ENCODE measurements at regions not wholly inside any gene's neighbourhood (a gene's known extent, or its start where the extent isn't known, plus 50 kb on each side); places are given as distances from the start of the nearest gene placed in this dataset.

DNA sequence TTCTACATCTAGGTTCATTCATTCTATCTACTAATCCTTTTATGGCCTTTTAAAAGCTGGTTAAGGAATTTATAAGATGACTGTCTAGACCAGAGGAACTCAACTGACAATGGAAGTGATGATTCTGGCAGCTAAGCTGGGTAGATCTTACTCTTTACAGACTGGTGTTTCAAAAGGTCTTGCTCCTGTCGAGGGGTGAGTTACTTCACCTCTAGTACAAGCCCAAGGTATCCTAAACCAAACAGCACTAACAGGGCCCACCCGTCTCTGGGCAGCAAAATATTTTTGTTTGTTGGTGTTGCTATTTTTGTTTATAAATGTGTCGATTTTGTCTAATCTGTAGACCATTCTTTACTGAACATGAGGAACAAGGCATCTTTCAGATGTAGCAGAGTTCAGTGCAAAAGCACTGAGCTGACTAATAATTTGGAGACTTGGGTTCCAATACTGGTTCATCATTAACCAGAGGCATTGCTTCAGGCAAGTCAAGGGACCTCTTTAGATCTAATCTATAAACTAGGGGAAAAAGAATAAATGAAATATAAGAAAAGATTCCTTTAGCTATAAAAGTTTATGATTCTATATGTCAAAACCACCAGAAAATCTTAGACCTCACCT lies 90.3 kb upstream of the FRG1 start:
- TF ChIP-seq, protein P1, sequence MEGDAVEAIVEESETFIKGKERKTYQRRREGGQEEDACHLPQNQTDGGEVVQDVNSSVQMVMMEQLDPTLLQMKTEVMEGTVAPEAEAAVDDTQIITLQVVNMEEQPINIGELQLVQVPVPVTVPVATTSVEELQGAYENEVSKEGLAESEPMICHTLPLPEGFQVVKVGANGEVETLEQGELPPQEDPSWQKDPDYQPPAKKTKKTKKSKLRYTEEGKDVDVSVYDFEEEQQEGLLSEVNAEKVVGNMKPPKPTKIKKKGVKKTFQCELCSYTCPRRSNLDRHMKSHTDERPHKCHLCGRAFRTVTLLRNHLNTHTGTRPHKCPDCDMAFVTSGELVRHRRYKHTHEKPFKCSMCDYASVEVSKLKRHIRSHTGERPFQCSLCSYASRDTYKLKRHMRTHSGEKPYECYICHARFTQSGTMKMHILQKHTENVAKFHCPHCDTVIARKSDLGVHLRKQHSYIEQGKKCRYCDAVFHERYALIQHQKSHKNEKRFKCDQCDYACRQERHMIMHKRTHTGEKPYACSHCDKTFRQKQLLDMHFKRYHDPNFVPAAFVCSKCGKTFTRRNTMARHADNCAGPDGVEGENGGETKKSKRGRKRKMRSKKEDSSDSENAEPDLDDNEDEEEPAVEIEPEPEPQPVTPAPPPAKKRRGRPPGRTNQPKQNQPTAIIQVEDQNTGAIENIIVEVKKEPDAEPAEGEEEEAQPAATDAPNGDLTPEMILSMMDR (IDR thresholded peaks at IDR 0.05), result no peak
- no peak for ATAC-seq (ENCODE audit: poor library complexity)
- DNase-seq, result no peak
- Histone ChIP-seq H3K27ac (ENCODE audit: low read depth in 1 of 2, low read length in 2 of 2) (no peak overlapping the region), H3K4me3 (ENCODE audit: low read length) (no peak overlapping the region), H3K4me1 (ENCODE audit: insufficient read depth, low read length) (no peaks in the 10 kb centered on the region), H3K36me3 (ENCODE audit: insufficient read depth, low read length) (no peaks in the 10 kb centered on the region), H3K27me3 (ENCODE audit: control insufficient read depth in 1 of 2, insufficient read depth in 2 of 2, low read length in 2 of 2) (no peaks in the 10 kb centered on the region), H3K9me3 (ENCODE audit: control insufficient read depth in 1 of 2, insufficient read depth in 1 of 2, low read length in 2 of 2) (peaks cover 0 to 16% of the 10 kb centered on the region in 2 experiments)
- no peak overlapping the region for H3K27ac Mint-ChIP-seq
- ChIA-PET POLR2A (no interaction called here), CTCF (no interaction called here)
- H3K4me3 Mint-ChIP-seq, result no peak overlapping the region
- H3K36me3 Mint-ChIP-seq (ENCODE audit: low read depth), result peaks cover 8% of the 10 kb centered on the region
- H3K9me3 Mint-ChIP-seq, result peaks cover 8% of the 10 kb centered on the region
- H3K27me3 Mint-ChIP-seq, result no peaks in the 10 kb centered on the region
- no peaks in the 10 kb centered on the region for H3K4me1 Mint-ChIP-seq (ENCODE audit: low read depth)
- intact Hi-C loops (cut with DNase I, micrococcal nuclease), result no loop called here

DNA sequence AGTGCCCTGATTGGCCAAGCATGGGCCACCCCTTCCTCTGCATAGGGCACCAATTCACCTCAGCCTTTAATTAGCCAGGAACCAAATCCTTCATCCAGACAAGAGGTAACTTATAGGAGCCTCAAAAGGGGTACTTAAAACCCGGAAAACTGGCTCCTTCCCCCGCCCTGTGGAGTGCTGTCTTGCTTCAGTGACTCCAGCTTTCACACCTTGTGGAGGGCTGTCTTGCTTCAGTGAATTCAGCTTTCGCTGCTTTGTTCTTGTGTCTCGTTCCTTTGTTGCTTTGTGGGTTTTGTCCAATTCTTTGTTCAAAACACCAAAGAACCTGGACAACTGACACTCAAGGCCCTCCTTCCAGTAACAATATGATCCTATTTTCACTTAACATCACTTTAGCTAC lies 82.2 kb upstream of the FRG1 start:
- H3K9me3 ChIP-seq (ENCODE audit: control insufficient read depth in 1 of 2, insufficient read depth in 1 of 2, low read length in 2 of 2), result peaks cover 0 to 4% of the 10 kb centered on the region in 2 experiments
- CTCF ChIA-PET, result no interaction called here
- intact Hi-C loops (cut with DNase I, micrococcal nuclease), result no loop called here
- no peak overlapping the region for H3K27ac ChIP-seq (ENCODE audit: low read depth in 1 of 2, low read length in 2 of 2)
- Mint-ChIP-seq H3K27me3 (no peaks in the 10 kb centered on the region), H3K36me3 (ENCODE audit: low read depth) (peaks cover 26% of the 10 kb centered on the region), H3K4me1 (ENCODE audit: low read depth) (no peaks in the 10 kb centered on the region), H3K4me3 (no peak overlapping the region), H3K27ac (no peak overlapping the region), H3K9me3 (peaks cover 9% of the 10 kb centered on the region)
- TF ChIP-seq, protein P1 (IDR thresholded peaks at IDR 0.05), result no peak
- no peak overlapping the region for H3K4me3 ChIP-seq (ENCODE audit: low read length)
- POLR2A ChIA-PET, result no interaction called here
- no peaks in the 10 kb centered on the region for H3K36me3 ChIP-seq (ENCODE audit: insufficient read depth, low read length)
- H3K27me3 ChIP-seq (ENCODE audit: control insufficient read depth in 1 of 2, insufficient read depth in 2 of 2, low read length in 2 of 2), result no peaks in the 10 kb centered on the region
- ATAC-seq (ENCODE audit: poor library complexity) (no peak), DNase-seq (no peak)
- H3K4me1 ChIP-seq (ENCODE audit: insufficient read depth, low read length), result no peaks in the 10 kb centered on the region

DNA sequence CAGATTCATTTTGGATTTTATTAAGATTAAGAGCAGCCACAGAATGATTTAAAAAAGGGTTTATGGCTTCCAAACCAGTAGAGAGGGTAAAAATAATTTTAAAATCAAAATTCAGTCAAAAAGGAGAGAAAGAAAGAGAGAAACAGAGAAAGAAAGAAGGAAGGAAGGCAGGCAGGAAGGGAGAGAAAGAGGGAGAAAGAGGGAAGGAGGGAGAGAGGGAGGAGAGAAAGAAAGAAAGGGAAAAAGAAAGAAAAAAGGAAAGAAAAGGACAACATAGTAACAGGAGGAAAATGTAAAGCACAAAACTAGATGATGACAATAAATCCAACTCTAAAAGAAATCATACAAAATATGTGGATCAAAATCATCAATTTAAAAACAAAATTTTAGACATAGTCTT lies 79.6 kb upstream of the FRG1 start:
- Mint-ChIP-seq H3K4me3 (no peak overlapping the region), H3K4me1 (ENCODE audit: low read depth) (no peaks in the 10 kb centered on the region), H3K9me3 (peaks cover 5% of the 10 kb centered on the region), H3K36me3 (ENCODE audit: low read depth) (peaks cover 12% of the 10 kb centered on the region), H3K27ac (no peak overlapping the region), H3K27me3 (no peaks in the 10 kb centered on the region)
- Histone ChIP-seq H3K27ac (ENCODE audit: low read depth in 1 of 2, low read length in 2 of 2) (no peak overlapping the region), H3K27me3 (ENCODE audit: control insufficient read depth in 1 of 2, insufficient read depth in 2 of 2, low read length in 2 of 2) (no peaks in the 10 kb centered on the region), H3K9me3 (ENCODE audit: control insufficient read depth in 1 of 2, insufficient read depth in 1 of 2, low read length in 2 of 2) (no peaks in the 10 kb centered on the region), H3K4me1 (ENCODE audit: insufficient read depth, low read length) (no peaks in the 10 kb centered on the region), H3K4me3 (ENCODE audit: low read length) (no peak overlapping the region), H3K36me3 (ENCODE audit: insufficient read depth, low read length) (no peaks in the 10 kb centered on the region)
- TF ChIP-seq, protein P1 (IDR thresholded peaks at IDR 0.05), result no peak
- DNase-seq (no peak), ATAC-seq (ENCODE audit: poor library complexity) (no peak)
- POLR2A ChIA-PET, result no interaction called here
- intact Hi-C loops (cut with DNase I, micrococcal nuclease), result no loop called here
- CTCF ChIA-PET, result no interaction called here

Measured in CD4-positive, alpha-beta T cell (primary cell).